LHCN-M2 (cell line): ENCODE measurements at regions not wholly inside any gene's neighbourhood (a gene's known extent, or its start where the extent isn't known, plus 50 kb on each side); places are given as distances from the start of the nearest gene placed in this dataset.
"Not testable (repeated sequence)": the region's sequence is repeated elsewhere in the genome, so short reads cannot be mapped to it uniquely, and the experiment has no call there.

Experiments used
- DNase-seq: peaks from one replicate; pipeline ENCODE4 v3.0.0-alpha.2; 2012; ENCODE audit warnings: low read depth

DNA sequence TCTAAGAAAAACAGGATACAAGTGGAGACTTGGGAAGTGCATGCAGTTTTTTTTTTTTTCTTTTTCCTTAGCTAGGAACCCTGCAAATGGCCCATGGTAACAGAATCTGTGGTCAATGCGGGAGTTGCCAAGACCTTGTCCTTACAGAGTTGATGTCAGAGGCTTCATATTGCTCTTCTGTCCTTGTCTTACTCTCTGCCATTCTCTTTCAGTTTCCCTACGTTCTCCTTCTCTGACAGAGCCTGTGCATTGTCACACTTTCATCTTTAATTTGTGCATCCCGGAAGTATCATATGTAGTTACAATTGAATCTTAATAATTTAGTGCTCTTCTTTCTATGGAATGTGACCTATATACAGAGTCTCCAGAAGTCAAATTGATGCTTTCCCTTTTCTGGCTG lies 986.9 kb downstream of the TMEM121 start:
- no peak for DNase-seq

DNA sequence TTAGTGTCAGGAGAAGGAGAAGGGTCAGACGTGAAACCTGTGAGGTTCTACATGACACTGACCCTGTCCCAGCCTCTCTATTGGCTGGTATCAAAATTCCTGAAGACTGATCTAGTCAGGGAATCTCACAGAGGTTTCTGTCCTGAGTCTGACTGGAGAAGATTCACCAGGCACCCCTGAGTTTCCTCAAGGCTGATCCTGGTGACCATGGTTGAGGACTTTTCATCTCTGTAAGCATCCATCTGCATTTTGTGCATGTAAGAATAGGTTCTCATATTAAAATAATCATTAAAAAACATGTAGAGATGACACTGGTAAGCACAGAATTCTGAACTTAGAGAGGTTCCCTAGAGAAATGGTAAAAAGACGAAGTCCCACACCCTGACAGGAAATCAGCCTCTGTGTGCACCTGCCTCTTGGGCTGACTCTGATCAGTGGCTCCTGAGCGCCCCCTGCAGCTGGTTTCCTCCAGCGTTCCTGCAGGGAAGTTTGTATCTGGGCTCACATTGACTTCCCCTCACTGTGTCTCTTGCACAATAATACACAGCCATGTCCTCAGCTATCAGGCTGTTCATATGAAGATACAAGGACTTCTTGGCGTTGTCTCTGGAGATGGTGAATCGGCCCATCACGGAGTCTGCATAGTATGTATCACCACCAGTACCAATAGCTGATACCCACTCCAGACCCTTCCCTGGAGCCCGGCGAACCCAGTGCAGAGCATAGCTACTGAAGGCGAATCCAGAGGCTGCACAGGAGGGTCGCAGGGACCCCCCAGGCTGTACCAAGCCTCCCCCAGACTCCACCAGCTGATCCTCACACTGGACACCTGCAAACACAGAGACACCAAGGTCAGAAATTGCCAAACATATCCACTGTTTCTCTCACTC lies 991.9 kb downstream of the TMEM121 start:
- DNase-seq, result no peak

DNA sequence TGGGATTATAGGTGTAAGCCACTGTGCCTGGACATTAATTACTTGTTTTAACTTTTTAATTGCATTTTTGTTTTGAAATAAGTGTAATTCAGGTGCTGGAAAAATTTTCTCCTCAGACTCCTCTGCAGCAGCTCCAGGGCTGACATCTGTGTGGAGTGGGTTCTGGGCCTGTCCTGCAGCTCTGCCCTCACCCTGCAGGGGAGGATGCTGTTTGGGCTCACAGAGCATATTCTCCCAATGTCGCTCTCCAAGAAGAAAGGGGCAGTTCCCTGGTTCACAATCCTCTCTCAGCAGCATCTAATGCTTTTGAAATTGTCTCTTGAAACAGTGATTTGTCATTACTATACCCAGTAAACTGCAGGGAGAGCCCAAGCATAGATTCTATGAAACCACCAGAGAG lies 995.7 kb downstream of the TMEM121 start:
- not testable (repeated sequence) for DNase-seq

DNA sequence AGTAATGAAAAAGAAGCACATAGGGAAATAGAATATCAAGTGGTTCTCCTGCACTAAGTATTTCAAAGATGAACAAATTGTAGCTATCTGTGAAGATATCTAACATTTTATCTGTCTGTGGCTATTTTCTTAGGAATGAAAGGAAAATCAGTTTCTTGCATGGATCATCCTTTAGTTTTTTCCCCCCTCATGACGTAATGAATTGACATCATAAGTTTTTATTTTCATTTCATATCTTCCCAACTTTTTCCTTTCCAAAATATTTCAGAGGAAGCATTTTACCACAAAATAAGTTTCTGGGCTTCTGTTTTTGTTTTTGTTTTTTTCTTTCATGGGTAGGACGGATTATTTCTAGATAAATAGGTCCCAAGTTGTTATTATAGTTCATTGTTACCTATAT lies 996.6 kb downstream of the TMEM121 start:
- no peak for DNase-seq

DNA sequence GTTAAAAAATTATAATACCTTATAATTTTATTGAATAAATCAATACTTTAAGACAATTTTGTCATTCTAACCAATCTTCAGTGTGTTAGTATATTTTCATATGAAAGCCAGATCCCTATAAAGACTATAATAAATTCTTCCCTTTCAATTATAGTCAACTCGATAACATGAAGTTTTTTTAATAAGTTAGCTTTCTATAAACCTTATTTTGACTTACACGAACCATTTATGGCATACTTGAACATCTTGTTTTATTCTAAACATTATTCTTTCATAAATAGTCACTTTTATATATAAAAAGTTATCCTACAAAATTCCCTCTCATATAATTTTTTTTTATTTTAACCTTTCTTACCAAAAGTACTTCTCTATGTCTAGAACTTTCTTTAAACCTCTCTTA lies 1002.3 kb downstream of the TMEM121 start:
- peak; percentile 6 for DNase-seq

DNA sequence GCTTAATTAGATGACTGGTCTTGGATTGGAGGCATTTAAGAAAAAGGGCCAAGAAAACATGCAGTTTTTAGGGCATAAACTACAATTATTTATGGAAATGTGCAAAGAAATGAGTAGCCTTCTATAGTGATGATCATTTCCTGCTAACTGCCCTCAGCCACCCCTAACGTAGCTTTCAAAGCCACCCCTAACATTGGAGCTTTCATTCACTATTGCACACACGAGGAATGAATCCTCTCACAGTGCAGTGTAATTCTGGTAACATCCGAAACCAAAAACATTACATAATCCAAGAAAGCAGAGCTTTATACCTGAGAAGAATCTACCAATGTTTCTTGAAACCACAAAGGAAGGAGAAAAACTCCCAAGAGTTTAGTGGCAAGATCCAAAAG lies 1003.6 kb downstream of the TMEM121 start:
- DNase-seq, result no peak

DNA sequence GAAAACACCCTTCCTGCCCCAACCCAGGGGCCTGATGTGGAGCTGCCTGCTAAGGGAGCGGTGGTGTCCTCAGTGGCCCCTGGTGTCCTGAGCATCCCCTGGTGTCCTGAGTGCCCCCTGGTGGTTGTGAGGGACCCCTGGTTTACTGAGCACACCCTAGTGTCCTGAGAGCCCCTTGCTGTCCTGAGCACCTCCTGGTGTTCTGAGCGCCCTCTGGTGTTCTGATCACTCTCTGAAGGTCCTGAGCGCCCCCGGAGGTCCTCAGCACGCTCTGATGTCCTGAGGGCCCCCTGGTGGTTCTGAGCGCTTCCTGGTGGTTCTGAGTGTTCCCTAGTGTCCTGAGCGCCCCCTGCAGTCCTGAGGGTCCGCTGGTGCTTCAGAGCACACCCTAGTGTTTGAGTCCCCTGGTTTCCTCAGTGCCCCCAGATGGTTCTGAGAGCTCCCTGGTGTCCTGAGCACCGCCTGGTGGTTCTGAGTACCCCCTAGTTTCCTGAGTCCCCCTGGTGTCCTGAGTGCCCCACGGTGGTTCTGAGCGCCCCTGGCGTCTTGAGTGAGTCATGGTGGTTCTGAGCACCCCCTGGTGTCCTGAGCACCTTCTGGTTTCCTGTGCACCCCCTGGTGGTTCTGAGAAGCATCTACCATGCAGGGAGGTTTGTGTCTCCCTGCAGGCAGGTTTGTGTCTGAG lies 1004.2 kb downstream of the TMEM121 start:
- DNase-seq, result no peak

DNA sequence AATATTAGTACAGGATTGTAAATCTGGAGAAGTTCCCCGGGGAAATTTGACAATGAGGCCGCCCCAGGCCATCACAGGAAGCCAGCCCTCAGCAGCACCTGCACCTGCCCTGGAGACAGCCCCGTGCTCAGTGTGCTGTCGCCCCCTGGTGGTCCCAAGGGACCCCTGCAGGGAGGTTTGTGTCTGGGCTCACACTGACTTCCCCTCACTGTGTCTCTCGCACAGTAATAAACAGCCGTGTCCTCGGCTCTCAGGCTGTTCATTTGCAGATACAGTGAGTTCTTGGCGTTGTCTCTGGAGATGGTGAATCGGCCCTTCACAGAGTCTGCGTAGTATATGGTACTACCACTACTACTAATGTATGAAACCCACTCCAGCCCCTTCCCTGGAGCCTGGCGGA lies 1011.2 kb downstream of the TMEM121 start:
- DNase-seq, result not testable (repeated sequence)

DNA sequence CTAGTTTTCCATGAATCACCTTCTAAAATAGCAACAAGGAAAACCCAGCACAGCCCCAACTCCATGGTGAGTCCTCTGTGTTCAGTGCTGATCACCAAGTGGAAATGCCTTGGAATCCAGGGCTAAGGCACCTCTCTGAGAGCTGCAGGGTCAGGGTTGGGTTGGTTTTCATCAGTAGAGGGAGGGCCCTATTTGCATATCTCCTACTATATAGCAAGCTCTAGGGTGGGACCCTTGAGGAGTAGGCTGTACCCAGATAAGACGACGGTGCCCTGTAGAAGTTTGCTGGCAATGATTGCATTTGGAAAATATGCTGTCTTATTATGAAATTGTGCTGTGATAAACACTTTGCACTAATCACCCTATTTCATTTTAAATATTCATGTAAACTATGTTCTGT lies 1011.8 kb downstream of the TMEM121 start:
- DNase-seq, result no peak

DNA sequence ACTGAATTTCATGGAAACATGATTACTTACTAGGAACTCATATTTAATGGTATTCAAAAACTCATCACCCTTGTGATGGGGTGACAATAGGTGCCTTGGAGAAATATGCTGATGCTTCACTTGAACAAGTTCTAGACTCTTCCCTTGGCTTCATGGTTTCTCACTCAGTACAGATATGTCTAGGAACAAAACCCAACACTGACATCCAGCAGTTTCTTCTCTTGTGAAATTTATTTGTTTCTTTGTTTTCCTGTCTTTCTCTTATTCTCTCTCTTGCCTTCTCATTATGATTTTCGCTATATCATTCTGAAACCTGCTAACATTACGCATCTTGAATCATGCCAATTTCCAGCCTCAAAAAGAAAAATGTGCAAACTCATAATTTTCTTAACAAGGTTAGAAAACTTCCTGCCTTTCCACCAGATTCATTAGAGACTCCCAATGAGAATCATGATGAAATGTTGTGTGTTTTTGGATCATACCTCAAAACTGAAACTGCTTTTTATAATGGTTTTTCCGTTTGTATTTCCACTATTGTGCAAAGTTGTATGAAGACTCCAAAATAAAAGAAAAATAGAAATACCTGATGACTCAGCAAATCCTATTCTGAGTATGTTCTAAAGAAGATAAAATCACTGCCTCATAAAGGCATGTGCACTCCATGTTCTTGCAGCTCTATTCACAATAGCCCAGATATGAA lies 1021.5 kb downstream of the TMEM121 start:
- DNase-seq, result no peak

DNA sequence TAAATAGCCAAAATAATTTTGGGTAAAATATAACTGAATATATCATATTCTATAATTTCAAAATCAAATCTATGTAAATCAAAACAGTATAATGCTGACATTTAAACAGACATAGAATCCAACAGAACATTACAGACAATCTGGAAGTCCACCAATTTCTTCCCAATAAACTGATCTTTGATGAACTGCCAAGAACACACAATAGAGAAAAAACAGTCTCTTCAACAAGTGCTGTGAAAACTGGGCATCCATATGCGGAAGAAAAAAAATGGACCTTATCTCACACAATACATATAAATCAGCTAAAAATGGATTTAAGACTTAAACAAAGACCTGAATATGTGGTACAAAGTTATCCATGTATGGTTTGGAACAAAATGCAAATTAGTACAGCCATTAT lies 1022.7 kb downstream of the TMEM121 start:
- DNase-seq, result no peak

DNA sequence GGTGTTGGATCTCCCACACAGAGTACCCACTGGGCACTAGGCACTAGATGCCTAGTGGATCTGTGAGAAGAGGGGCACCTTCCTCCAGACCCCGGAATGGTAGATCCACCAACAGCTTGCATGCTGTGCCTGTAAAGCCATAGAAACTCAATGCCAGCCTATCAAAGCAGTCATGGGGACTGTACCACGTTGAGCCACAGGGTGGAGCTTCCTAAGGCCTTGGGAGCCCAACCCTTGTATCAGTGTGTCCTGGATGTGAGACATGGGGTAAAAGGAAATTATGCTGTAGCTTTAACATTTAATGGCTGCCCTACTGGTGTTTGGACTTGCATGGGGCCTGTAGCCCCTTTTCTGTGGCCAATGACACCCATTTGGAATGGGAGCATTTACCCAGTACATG lies 1024.9 kb downstream of the TMEM121 start:
- no peak for DNase-seq

DNA sequence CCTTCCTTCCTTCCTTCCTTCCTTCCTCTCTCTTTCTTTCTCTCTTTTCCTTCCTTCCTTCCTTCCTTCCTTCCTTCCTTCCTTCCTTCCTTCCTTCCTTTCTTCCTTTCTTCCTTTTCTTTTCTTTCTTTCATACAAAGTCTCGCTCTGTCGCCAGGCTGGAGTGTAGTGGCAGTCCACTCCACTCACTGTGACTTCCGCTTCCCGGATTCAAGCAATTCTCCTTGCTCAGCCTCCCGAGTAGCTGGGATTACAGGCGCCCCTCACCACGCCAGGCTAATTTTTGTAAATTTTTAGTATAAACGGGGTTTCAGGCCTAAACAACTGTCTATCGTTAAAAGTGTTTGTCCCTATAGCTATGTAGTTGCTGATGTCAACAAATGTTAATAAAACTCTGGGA lies 1029.8 kb downstream of the TMEM121 start:
- DNase-seq, result not testable (repeated sequence)

DNA sequence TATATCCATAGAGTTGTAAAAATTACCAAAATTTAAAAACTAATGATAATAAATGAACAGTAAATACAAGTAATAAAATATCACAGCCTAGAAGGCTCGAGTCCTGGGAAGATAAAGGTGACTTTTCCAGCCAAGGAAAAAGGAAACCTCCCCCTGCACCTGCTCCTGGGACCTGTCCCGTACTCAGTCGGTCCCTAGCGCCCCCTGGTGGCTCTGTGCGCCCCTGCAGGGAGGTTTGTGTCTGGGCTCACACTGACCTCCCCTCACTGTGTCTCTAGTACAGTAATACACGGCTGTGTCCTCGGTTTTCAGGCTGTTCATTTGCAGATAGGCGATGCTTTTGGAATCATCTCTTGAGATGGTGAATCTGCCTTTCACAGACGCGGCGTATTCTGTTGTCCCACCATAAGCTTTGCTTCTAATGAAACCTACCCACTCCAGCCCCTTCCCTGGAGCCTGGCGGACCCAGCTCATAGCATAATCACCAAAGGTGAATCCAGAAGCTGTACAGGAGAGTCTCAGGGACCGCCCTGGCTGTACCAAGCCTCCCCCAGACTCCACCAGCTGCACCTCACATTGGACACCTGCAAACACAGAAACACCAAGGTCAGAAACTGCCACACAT lies 1030.4 kb downstream of the TMEM121 start:
- DNase-seq, result no peak

DNA sequence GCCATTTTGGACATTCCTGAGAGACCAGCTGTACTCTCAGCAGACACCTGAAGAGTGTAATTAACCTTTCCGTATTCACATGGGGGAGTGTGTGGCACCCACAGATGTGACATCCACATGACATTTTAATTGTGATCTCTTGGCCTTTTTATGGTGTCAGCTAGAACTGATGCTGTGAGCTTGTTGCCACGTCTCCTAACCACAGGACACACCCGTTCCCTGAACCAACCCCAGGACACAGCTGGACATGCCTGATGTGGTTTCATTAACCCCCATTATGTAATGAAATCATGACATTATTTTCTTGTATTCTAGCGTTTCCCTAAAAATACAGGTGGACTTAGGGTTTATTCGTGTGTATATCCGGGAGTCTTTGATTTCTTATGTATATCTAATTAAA lies 1036.1 kb downstream of the TMEM121 start:
- DNase-seq, result no peak

DNA sequence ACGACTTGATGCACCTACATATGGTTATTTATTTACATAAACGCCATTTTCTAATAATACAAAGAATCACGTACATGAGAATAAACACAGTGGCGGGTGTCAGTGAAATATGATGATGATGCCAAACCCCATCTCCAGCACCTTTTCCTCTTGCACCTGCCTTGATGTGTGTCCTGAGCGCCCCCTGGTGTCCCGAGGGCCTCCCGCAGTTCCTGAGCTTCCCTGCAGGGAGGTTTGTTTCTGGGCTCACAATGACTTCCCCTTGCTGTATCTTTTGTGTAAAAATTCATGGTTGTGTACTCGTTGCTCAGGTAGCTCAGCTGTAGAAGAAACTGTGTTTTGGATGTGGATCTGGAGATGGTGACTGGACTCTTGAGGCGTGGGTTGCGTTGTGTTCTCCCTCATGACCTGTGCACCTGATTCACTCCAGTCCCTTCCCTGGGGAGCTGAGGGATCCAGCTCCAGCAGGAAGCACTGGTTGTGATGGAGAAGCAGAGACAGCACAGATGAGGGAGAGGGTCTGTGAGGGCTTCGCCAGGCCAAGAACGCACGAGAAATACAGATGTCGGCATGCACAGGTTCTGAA lies 1037.8 kb downstream of the TMEM121 start:
- DNase-seq, result no peak

DNA sequence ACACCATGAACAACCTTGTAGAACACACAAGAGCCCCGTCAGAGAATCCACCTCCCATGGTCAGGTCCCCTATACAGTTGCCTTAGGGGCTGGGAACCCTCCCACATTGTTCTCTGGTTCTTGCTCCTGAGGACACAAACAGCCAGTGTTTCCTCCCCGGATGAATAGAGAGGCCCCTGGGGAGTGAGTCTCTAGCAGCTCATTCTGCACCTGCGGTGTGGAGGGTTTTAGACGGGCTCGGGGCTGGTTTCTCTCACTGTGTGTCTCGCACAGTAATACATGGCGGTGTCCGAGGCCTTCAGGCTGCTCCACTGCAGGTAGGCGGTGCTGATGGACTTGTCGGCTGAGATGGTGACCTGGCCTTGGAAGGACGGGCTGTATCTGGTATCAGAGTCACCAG lies 1052.1 kb downstream of the TMEM121 start:
- no peak for DNase-seq

DNA sequence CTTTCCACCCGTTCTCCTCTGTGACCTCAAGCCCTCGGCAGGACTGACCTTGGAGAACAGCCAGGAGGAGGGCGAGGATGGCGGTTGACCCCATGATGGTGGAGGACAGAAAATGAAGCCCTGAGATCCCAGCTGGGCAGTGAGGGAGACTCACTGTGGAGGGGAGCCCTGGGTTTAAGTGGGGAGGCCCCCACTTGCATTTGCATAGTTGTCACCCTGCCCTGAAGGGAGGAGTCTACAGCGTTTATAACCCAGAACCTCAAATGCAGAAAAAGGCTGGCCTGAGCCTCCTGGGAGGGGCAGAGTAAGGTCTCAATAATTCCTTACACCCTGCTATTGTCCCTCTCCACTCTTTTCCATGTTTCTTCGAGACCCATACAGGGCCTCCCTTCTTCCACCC lies 1052.7 kb downstream of the TMEM121 start:
- no peak for DNase-seq

DNA sequence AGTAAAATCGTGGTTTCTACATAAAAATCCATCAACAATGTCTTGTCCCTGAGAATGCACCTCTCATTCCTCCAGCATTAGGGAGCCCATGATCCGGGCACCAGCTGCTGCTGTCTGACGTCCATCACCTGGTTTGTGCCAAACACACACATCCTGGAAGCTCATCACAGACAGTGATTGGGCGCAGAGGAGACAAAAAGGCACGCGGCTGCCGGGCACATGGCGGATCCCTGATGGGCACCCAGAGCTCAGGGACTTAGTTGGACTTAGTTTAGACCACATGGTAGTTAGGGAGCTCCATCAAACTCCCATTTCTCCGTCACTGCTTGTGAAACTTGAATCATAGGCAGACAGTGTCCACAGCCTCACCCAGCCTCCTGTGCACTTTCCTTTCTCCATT lies 1059.3 kb downstream of the TMEM121 start:
- no peak for DNase-seq

DNA sequence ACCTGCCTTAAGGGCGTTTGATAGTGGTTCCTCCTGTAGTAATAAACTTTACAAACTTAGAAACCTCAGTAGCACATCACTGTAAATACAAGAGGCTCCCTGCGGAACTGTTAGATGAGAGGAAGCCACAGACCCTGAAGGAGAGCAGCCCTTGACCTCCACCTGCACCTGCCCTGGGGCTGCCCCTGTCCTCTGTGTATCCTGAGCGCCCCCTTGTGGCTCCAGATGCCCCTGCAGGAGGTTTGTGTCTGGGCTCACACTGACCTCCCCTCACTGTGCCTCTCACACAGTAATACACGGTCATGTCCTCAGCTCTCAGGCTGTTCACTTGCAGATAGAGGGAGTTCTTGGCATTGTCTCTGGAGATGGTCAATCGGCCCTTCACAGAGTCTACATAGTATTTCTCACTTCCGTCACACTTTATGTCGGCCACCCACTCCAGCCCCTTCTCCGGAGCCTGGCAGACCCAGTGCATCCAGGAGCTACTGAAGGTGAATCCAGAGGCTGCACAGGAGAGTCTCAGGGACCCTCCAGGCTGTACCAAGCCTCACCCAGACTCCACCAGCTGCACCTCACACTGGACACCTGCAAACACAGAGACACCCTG lies 1059.8 kb downstream of the TMEM121 start:
- no peak for DNase-seq

DNA sequence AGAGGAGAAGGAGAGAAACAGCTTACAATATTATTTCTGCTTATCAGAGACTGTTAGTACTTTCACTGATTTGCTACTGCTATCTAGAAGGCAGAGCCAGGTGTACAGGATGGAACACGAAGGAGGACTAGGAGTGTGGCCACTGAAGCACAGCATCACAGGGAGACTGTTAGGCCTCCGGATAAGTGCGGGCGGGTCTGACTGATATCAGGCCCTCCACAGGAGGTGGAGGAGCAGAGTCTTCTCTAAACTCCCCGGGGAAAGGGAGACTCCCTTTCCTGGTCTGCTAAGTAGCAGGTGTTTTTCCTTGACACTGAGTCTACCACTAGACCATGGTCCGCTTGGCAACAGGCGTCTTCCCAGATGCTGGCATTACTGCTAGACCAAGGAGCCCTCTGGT lies 1065.2 kb downstream of the TMEM121 start:
- DNase-seq, result not testable (repeated sequence)
